AG04449 (cell line): ENCODE measurements at regions not wholly inside any gene's neighbourhood (a gene's known extent, or its start where the extent isn't known, plus 50 kb on each side); places are given as distances from the start of the nearest gene placed in this dataset.

Experiments
- CTCF ChIA-PET: fragments of 350-600 bp; formaldehyde crosslinking; extraction: SDS; loops from one replicate; lab custom pipeline; 2021; ENCODE audit warnings: antibody characterized with exemption; lab: Yijun Ruan, JAX
- POLR2A ChIA-PET: fragments of 400-600, 350-600 bp; formaldehyde crosslinking; extraction: SDS; loops from one replicate; lab custom pipeline; 2020; ENCODE audit warnings: antibody characterized with exemption, inconsistent platforms; lab: Yijun Ruan, JAX
- DNase-seq: peaks from one replicate; pipeline ENCODE4 v3.0.0-alpha.2; 2010; ENCODE audit warnings: low read depth, low spot score
- H3K4me3 ChIP-seq: 2 replicates; pipeline ENCODE4 v1.5.1; 2011; ENCODE audit warnings: low read depth, mild to moderate bottlenecking, control low read depth, low read length
- CTCF ChIP-seq: IDR thresholded peaks from one replicate; pipeline ENCODE4 v1.5.1; 2011; ENCODE audit warnings: mild to moderate bottlenecking, moderate library complexity, low read length, control low read depth, inconsistent platforms; ENCODE audit not compliant: insufficient read depth; ENCODE audit errors: missing control alignments

- POLR2A ChIA-PET = no interaction called here
- no peak overlapping the region for H3K4me3 ChIP-seq
- DNase-seq = no peak
- CTCF ChIA-PET = no interaction called here
- TF ChIP-seq CTCF = no peak
These were observed 440.4 kb downstream of the ADAMTS20 start for GRCh38 chr12:43111608-43112007.

- CTCF ChIA-PET = no interaction called here
- H3K4me3 ChIP-seq = no peak overlapping the region
- POLR2A ChIA-PET = no interaction called here
- DNase-seq = no peak
- no peak for TF ChIP-seq CTCF
These were observed 442.2 kb downstream of the ADAMTS20 start for GRCh38 chr12:43109631-43110345.

- CTCF ChIA-PET = no interaction called here
- TF ChIP-seq CTCF = no peak
- DNase-seq = no peak
- H3K4me3 ChIP-seq = no peak overlapping the region
- POLR2A ChIA-PET = no interaction called here
These were observed 443.3 kb downstream of the ADAMTS20 start for GRCh38 chr12:43108656-43109055.

GRCh38 chr12:43107026-43107775, 444.8 kb downstream of the ADAMTS20 start:
- ChIA-PET CTCF (no interaction called here), POLR2A (no interaction called here)
- DNase-seq = no peak
- no peak overlapping the region for H3K4me3 ChIP-seq
- TF ChIP-seq CTCF = no peak

- POLR2A ChIA-PET = no interaction called here
- H3K4me3 ChIP-seq = no peak overlapping the region
- TF ChIP-seq CTCF = no peak
- CTCF ChIA-PET = no interaction called here
- no peak for DNase-seq
These were observed 445.6 kb downstream of the ADAMTS20 start for GRCh38 chr12:43106355-43106754.

GRCh38 chr12:43105426-43105981, 446.5 kb downstream of the ADAMTS20 start:
- CTCF ChIA-PET = no interaction called here
- POLR2A ChIA-PET = no interaction called here
- TF ChIP-seq CTCF = no peak
- DNase-seq = no peak
- no peak overlapping the region for H3K4me3 ChIP-seq
